ENCODE measurements at regions not wholly inside any gene's neighbourhood (a gene's known extent, or its start where the extent isn't known, plus 50 kb on each side); places are given as distances from the start of the nearest gene placed in this dataset.
"Not testable (repeated sequence)": the region's sequence is repeated elsewhere in the genome, so short reads cannot be mapped to it uniquely, and the experiment has no call there.

DNA sequence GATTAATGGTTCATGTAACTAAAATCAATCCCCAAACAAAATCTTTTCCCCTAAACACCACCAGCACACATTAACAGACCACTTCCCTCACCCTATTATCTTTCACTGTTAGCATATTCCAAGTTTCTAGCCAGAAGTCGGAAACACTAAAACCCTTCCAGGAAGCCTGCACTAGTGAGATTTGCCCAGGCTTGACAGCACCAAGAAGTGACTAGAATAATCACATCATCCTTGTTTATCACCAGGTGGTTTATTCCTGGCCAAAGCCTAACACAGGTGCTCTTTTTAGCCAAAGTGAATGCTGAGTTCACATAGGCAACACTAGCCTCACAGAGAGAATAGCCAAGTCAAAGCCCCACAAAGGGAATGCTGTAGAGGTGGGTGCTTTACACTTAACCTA is 221.2 kb upstream of the HNRNPA3 start:
- no peak for DNase-seq

DNA sequence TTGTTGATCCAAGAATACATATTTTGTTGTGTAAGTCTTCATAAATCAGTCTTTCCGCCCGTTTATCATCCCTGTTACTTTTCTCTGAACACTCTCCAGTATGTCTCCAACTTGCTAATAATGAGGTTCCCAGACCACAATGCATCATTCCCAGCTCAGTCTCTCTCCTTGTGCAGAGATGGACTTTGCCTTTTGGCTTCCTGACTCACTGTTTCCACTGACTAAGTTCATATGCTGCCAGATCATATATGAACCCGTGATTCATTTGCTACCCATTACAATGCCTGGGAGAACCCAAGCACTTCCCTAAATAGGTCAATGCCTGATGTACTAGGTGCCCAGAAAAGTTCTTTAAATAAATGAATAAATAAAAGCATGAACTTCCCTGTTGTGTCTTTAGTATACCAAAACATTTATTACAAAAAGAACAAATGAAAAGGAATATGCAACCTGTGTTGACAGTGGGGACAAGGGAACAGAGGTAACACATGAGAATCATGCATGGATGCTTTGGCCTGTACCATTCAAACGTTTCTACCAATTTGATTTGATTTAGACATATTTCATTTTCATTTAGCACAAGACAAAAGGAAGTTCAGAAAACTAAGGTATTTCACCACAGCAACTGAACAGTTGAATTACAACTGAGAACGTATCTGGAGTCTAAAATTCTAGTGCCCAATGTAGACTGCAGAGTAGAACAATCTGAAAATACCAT is 215.4 kb upstream of the HNRNPA3 start:
- peak; percentile 73 for DNase-seq

DNA sequence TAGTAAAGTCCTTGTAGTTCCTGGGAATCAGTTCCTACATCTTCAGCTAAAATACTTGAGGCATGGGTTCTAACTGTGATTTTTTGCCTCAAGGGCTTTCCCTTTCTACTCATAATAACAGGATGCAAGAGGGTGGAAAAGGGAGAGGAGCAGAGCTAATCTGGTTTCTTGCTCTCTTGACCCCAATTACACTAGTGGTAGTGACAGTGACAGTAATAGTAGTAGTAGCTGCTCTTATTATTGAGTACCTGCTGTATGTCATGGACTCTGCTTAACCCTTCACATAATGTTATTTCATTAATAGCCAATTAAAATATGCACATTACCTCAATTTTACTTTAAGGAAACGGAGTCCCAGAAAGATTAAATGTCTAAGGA is 214.8 kb upstream of the HNRNPA3 start:
- no peak for DNase-seq

DNA sequence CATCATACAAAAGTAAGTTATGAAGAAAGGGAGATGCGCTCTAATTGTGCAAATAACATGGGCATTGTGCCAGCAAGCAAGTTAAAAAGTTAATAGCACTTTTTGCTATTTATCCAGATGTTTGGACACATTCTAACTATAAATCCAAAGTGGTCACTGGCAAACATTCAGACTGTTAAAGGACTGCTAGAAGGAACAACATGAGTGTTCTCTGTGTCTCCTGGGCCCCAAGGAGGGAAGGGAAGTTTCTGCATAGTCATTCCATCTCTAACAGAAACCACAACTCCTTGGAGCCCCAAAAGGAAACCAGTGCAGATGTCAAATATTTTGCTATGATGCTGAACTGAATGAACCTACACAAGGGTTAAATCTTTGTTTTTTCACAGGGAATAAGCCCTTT is 213.3 kb upstream of the HNRNPA3 start:
- peak; percentile 72 for DNase-seq

DNA sequence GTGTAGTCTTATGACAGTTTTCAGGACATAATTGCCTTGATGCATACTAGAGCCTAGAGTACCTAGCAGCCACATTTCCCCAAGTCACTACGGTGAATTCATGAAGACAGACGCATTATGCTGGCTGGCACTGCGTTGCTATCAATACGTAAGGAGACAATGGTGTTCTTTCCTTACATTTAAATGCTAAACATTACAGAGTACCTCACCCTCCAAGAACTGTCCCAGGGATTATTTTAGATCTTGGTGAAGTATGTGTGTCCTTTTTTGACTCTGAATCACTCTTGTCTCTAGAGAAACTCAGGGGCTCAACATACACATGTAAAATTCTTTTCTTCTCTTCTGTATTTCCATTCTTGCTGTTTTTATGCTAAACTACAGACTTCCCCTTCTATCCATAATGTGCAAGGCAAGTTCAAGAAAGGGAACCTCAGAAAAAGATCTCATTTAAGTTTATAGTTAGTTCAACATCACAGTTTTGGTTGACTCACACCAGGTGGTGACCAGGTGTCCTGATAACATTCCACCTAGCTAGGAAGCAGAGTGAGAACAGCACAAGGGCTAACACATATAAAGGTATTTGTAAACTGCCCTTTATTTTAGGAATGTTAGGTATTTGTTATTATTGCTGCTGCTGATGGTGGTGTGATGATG is 212.4 kb upstream of the HNRNPA3 start:
- DNase-seq: no peak

DNA sequence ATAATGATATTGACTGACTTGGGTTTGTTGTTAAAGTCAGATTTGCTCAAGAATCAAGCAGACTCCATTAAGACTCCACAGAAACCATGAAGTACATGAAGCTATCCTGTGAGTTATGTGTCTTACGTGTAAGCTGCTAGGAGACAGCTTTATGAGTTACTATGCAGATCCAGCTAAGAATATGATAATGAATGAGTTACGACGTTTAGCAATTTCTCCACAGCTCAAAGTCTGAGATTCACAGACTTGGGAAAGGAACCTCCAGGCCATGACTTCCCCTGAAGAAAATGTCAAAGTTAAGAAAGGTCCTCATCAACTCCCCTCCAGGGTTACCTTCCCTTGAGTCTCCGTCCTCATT is 211.9 kb upstream of the HNRNPA3 start:
- DNase-seq: no peak

DNA sequence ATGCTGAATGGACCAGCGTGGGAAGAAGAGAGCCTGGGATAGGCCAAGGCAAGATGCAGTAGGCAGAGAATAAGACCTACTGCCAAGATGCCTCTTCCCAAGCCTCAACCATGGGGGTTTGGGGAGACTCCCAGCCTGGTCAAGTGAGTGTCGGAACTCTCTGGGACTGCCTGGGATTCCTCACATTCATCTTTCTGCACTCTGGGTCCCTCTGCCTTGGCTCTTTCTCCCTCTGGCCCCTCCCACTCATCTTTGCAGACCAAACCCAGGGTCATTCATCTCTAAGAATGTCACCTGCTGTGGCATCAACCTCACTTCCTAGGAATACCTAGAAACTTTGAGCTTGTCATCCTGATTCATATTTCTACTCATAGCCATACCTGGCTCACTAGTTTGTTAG is 211.3 kb upstream of the HNRNPA3 start:
- DNase-seq: no peak

DNA sequence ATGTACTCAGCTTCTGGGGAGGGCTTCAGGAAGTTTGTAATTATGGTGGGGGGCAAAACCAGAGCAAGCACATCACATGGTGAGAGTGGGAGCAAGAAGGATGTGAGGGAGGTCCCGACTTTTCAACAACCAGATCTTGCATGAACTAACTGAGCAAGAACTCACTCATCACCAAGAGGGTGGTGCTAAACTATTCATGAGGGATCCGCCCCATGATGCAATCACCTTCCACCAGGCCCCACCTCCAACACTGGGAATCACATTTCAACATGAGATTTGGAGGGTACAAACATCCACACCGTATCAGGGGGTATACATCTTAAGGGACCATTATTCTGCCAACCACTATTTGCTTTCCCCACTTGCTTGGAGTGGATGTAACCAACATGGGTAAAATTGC is 209.6 kb upstream of the HNRNPA3 start:
- no peak for DNase-seq

DNA sequence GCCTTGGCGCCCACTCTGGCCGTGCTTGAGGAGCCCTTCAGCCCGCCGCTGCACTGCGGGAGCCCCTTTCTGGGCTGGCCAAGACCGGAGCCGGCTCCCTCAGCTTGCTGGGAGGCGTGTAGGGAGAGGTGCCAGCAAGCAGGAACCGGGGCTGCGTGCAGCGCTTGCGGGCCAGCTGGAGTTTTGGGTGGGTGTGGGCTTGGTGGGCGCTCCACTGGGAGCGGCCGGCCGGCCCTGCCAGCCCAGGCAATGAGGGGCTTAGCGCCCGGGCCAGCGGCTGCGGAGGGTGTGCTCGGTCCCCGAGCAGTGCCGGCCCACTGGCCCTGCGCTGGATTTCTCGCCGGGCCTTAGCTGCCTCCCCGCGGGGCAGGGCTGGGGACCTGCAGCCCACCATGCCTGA is 204.9 kb upstream of the HNRNPA3 start:
- not testable (repeated sequence) for DNase-seq

DNA sequence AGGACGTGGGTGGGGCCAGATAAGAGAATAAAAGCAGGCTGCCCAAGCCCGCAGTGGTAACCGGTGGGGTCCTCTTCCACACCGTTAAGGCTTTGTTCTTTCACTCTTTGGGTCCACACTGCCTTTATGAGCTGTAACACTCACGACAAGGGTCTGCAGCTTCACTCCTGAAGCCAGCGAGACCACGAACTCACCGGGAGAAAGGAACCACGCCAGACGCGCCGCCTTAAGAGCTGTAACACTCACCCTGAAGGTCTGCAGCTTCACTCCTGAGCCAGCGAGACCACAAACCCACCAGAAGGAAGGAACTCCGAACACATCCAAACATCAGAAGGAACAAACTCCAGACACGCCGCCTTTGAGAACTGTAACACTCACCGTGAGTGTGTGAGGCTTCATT is 203.9 kb upstream of the HNRNPA3 start:
- not testable (repeated sequence) for DNase-seq

DNA sequence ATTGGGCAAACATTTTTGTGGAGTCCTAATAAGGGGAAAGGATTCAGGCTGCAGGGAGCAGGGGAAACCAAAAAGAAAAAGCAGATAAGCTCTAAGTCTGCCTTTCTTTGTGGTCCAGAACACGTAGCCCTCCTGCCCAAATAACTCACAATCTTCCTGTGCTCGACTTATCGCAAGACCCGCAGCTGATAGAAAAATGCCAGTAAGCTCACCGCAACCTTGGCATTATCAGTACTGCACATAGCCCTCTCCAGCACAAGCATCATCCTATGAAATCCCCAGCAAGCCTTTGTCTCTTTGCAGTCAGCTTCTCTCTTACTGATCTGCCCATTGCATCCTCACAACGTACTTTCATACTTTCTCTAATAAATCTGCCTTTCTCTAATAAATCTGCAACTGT is 202.4 kb upstream of the HNRNPA3 start:
- DNase-seq: no peak

DNA sequence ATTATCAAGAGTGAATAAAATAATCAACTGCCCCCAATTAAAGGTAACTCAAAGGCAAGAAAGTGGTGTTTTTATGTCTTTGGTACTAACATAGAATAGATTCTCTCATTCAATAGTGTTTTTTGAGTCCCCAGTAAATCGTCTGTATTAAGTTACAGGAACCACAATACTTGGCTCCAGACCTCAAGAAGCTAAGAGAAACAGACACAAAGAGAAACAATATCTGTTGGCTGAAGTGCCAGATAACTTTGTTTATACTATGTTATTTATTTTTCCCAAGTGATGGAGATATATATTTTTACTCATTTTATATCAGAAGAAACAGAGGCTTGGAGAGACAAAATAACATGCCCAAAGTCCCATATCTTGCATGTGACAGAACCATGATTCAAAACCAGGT is 201.7 kb upstream of the HNRNPA3 start:
- no peak for DNase-seq

DNA sequence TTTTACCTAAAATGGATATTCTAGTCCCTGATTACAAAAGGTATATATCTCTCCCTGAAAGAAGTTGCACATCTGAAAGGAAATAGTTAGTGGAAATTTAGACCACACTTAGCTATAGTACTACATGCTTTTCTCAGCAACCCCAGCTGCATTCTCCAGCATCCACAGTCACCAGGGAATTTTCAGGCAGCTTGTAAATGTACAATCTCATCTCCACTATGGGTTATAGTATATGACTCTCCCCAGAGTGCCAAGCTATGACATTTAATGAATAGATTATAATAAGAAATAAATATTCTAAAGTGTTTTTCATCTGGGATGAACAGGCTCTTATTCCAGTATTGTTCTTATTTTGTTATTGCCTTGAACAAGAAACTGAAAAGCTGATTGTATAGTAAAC is 197.6 kb upstream of the HNRNPA3 start:
- no peak for DNase-seq

DNA sequence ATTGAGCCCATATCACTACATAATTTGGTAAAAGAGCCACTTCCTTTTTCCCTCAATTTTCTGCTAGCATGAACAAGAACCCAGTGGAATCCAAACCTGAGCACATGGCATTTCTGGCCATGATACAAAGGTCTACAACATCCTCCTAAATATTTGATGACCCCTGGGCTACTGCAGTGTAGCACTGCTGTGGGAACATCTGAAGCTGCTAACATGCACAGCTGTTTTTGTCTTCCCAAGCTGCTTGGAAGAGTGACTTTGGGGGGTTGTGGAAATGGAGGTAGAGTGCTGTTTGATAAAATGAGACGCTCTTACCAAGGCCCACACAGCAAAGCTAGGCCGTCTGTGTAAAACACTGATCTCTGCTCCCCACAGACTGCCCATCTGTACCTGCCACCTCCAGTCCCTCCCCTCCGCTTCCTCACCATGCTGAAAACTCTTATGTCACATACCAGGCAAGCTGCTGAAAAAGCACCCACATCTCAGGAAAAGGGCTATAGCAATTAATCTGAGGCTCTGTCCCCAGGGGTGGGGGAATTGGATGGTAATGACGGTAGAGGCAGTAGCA is 197.2 kb upstream of the HNRNPA3 start:
- DNase-seq: no peak

DNA sequence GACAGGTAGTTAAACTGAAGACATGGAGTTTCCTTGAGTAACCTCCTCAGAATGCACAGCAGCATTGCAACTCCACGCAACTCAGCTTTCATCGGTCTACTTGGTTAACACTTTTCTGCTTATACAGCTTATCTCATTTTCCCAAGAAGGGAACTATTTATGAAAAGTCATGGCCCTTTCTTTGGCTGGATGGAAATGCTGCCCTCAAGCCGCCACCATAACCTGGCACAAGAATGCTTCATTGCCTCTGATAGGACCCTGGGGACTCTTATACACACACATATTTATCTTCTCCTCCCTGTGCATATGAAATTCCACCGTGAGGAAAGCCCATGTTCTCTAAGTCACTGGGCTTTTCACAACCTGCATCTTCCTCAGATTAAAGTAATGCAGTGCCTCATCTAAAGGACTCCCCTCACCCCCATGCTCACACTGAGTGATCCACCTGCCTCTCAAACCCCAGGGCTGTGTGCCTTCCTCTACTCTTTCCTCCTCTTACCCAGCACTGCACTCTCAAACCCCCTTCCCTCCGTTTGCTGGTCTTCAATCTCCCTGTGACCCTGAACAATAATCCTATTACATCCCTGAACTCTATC is 192.0 kb upstream of the HNRNPA3 start:
- DNase-seq: no peak

DNA sequence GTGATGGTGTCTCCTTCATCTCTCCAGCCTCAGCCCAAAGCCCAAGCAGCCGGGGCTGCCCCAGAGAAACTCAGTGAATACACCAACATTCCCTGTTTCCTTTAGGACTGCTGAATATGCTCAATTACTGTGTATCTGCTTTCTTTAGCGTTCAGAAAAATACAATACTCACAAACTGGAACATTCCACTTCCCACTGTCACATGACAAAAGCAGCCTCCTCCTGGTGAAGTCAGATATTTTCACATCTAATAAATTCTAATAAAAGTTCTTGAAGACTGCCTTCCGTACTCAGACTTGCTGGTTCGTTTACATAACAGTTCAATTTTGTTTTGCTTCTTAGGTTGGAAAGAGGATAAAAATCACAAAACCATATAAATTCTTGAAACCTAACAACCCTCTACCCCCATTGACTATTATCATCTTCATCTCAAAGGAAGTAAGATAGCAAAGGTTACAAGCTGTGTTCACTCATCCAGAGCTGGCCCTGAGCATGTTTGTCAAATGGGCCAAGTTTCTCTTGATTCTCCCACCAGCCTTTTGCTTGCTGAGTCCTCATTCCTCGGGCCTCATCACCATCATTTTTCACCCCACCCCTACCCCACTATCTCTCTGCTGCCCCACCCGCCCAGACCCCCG is 190.8 kb upstream of the HNRNPA3 start:
- no peak for DNase-seq

DNA sequence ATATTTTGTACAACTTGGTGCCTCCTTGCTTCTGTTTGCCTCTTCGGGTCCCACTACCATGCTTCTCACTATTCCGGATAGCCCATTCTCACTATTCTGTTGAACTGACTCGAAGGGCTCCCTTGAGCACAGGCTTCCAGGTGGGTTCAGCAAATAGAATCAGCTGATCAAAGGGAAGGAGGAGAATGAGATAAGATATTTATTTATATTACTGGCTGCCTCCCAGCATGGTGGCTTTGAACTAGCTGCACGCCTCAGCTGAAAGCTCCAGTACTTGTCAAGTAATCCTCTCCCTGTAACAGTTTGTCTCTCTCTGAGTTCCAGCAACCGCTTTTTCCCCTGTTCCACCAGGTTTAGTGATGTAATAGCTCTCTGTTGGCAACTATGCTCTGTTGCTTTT is 187.8 kb upstream of the HNRNPA3 start:
- no peak for DNase-seq

DNA sequence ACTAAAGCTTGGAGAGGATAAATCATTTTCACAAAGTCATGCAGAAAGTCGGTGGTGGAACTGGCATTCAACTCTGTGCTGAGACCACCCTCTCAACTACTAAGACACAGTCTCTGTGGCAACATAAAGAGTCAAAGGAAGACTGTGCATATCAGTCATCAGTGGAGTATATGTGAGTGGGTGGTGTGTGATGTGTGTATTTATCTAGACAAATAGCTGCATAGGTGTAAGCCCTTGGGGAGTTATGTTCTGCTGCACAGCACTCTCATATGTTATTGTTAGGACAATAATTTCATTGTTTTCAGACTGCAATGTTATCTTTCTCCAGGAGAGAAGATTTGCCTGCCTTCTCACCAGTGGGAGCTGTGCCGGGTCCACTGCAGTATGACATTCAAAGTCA is 186.3 kb upstream of the HNRNPA3 start:
- DNase-seq: no peak

DNA sequence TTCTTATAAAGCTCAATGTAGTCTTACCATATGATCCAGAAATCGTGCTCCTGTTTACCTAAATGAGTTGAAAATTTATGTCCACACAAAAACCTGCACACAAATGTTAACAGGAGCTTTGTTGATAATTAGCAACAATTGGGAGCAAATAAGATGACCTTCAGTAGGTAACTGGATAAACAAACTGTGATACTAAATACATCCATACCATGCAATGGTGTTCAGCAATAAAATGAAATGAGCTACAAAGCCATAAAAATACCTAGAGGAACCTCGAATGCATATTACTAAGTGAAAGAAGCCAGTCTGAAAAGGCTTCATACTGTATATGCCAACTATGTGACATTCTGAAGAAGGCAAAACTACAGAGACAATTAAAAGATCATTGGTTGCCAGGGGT is 185.6 kb upstream of the HNRNPA3 start:
- DNase-seq: no peak

DNA sequence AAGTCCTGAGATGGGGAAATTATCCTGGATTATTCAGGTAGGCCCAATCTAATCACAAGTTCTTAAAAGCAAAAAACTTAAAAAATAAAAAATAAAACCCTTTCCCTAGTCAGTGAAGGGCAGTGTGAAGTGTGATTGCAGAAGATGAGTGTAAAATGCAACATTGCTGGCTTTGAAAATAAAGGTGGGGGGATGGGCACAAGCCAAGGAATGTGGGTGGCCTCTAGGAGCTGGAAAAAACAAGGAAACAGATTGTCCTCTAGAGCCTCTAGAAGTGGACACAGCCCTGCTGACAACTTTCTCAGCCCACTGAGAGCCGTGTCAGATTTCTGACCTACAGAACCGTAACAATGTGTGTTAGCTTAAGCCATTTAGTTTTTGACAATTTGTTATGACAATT is 184.3 kb upstream of the HNRNPA3 start:
- DNase-seq: no peak

DNA sequence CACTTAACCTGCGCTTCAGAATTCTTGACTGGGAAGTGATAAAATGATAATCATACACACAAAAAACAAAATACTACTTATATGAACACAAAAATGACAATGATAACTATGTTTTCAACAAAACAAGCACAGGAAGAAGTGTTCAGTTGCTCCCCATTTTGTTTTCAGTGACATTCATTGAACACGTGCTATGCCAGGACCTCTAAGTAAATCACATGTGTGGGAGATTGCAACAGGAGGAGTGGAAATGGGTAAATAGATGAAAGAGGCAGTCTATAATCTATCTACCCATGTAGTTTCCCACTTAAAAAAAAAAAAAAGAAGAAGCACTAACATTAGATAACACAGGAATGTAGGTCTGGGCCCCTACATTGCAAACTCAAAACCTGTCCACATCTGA is 183.5 kb upstream of the HNRNPA3 start:
- DNase-seq: no peak

DNA sequence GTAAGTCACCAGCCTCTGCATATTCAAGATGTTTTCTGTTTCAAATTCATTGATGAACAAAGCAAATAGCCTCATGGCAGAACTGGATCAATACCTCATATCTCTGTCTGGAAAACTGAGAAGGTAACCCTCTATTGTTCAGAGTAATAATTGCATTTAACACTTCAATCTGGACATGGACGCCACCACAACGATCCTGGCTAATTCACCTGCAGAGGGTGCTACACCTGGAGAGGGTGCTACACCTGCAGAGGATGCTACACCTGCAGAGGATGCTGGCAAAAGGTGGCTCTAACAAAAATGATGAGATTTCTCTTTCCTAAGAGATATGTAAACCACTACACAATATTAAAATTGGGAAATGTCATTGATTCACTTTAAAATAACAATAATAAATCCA is 183.1 kb upstream of the HNRNPA3 start:
- DNase-seq: no peak

DNA sequence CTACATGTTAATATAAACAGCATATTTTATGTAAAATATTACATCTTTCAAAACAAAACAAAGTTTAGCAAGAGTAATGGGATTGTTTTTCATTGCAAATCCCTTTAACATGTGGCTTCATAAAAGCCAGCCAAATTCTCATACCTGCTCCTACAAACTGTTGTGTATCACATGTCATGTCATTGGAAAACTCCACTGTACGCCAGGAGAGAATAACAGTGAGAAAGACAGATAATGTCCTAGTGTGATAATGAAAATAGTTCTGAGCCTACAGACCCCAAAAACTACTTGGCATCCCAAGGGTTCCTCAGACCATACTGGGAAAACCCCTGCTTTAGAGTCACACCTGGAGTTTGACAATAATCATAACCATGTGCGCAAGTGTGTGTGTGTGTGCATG is 182.7 kb upstream of the HNRNPA3 start:
- no peak for DNase-seq
